H1 (cell line): ENCODE measurements at regions not wholly inside any gene's neighbourhood (a gene's known extent, or its start where the extent isn't known, plus 50 kb on each side); places are given as distances from the start of the nearest gene placed in this dataset.
"Not testable (repeated sequence)": the region's sequence is repeated elsewhere in the genome, so short reads cannot be mapped to it uniquely, and the experiment has no call there.

Experiments used
- CTCF ChIA-PET: fragments of 300-600 bp; sonication (Branson Sonifier 250); formaldehyde crosslinking; loops from one replicate; lab custom pipeline; 2021; ENCODE audit not compliant: partially characterized antibody; lab: Charles Lee
- POLR2A ChIA-PET: fragments of 300-600 bp; sonication (Branson Sonifier 250); formaldehyde crosslinking; loops from one replicate; lab custom pipeline; 2021; ENCODE audit warnings: inconsistent platforms; ENCODE audit not compliant: partially characterized antibody; lab: Charles Lee
- DNase-seq, 2 experiments: peaks; one replicate each; pipeline versions ENCODE4 v3.0.0 to v3.0.0-alpha.2; 2010 to 2022; ENCODE audit warnings: low spot score in 2 of 2, low read depth in 1 of 2, mixed read lengths in 1 of 2
- FAIRE-seq: peaks from 2 replicates; lab custom pipeline; 2011; peaks lifted over from hg19 to GRCh38; lab: Jason Lieb, UNC
- H2AFZ ChIP-seq: 2 replicates; pipeline ENCODE4 v1.8.1; 2012; ENCODE audit warnings: low read length, inconsistent platforms
- H2AK5ac ChIP-seq: 2 replicates; pipeline ENCODE4 v1.6.1; 2013; ENCODE audit warnings: low read depth, low read length
- H2BK120ac ChIP-seq: replicated peaks from 2 replicates; pipeline ENCODE3; 2013; ENCODE audit warnings: low read depth, low read length, inconsistent platforms
- H2BK12ac ChIP-seq: 2 replicates; pipeline ENCODE4 v1.6.1; 2013; ENCODE audit warnings: low read depth, low read length
- H2BK15ac ChIP-seq: 2 replicates; pipeline ENCODE4 v1.6.1; 2013; ENCODE audit warnings: low read length
- H2BK20ac ChIP-seq: 2 replicates; pipeline ENCODE4 v1.6.1; 2013; ENCODE audit warnings: low read length
- H2BK5ac ChIP-seq: 2 replicates; pipeline ENCODE4 v1.6.1; 2013; ENCODE audit warnings: low read depth, low read length
- H3K14ac ChIP-seq: 2 replicates; pipeline ENCODE4 v1.6.1; 2013; ENCODE audit warnings: inconsistent platforms; ENCODE audit not compliant: insufficient read length
- H3K18ac ChIP-seq: 2 replicates; pipeline ENCODE4 v1.6.1; 2013; ENCODE audit warnings: low read length; ENCODE audit errors: extremely low read depth
- H3K23ac ChIP-seq: 2 replicates; pipeline ENCODE4 v1.6.1; 2013; ENCODE audit warnings: inconsistent platforms; ENCODE audit not compliant: insufficient read length
- H3K23me2 ChIP-seq: 2 replicates; pipeline ENCODE4 v1.6.1; 2013; ENCODE audit warnings: low read depth, low read length
- H3K27ac ChIP-seq: 2 replicates; pipeline ENCODE4 v1.6.1; 2011; ENCODE audit warnings: low read depth, low read length, inconsistent platforms
- H3K27me3 ChIP-seq, 4 experiments: replicated peaks in 1 of 4; 1 replicate in 1 of 4; 2 replicates in 3 of 4; pipeline versions ENCODE4 v1.6.1 to v1.8.1; 2011 to 2013; ENCODE audit warnings: low read length in 3 of 4, mild to moderate bottlenecking in 3 of 4, inconsistent platforms in 2 of 4, mixed read lengths in 2 of 4, moderate library complexity in 1 of 4; ENCODE audit not compliant: control insufficient read depth in 3 of 4, insufficient read depth in 3 of 4; ENCODE audit errors: extremely low read depth in 1 of 4
- H3K36me3 ChIP-seq, 4 experiments: 2 replicates each; pipeline versions ENCODE4 v1.6.1 to v1.8.1; 2011 to 2013; ENCODE audit warnings: mild to moderate bottlenecking in 4 of 4, low read length in 3 of 4, moderate library complexity in 2 of 4, control low read depth in 1 of 4, inconsistent platforms in 1 of 4; ENCODE audit not compliant: insufficient read depth in 4 of 4, control insufficient read depth in 2 of 4
- H3K4ac ChIP-seq: replicated peaks from 2 replicates; pipeline ENCODE3; 2013; ENCODE audit warnings: low read length, low read depth, mixed read lengths, inconsistent platforms; ENCODE audit not compliant: insufficient read length
- H3K4me1 ChIP-seq, 4 experiments: replicated peaks in 1 of 4; 1 replicate in 1 of 4; 2 replicates in 3 of 4; pipeline versions ENCODE4 v1.6.1 to v1.8.1; 2011 to 2013; ENCODE audit warnings: low read length in 3 of 4, inconsistent platforms in 2 of 4, mixed read lengths in 1 of 4; ENCODE audit not compliant: insufficient read depth in 4 of 4, control insufficient read depth in 3 of 4
- H3K4me2 ChIP-seq, 2 experiments: 2 replicates each; pipeline versions ENCODE4 v1.6.1 to v1.8.1; 2011 to 2013; ENCODE audit warnings: low read depth in 2 of 2, low read length in 2 of 2, control low read depth in 1 of 2, inconsistent platforms in 1 of 2, mild to moderate bottlenecking in 1 of 2; ENCODE audit not compliant: insufficient read depth in 1 of 2
- H3K4me3 ChIP-seq, 4 experiments: fragments of 200-600, 300-600 bp in 1 of 4; sonication (generic), shearing (Covaris generic), sonication (Bioruptor Twin) in 1 of 4; 2 replicates each; pipeline versions ENCODE4 v1.5.1 to v1.8.1; 2011 to 2016; ENCODE audit warnings: low read length in 4 of 4, low read depth in 3 of 4, control low read depth in 2 of 4, inconsistent platforms in 2 of 4, mild to moderate bottlenecking in 2 of 4, mixed read lengths in 1 of 4, moderate library complexity in 1 of 4; ENCODE audit not compliant: insufficient read depth in 2 of 4; ENCODE audit errors: extremely low read depth in 1 of 4
- H3K56ac ChIP-seq: replicated peaks from 2 replicates; pipeline ENCODE3; 2013; ENCODE audit warnings: low read depth, mild to moderate bottlenecking, mixed read lengths, low read length, inconsistent platforms; ENCODE audit not compliant: insufficient read length
- H3K79me1 ChIP-seq: 2 replicates; pipeline ENCODE4 v1.6.1; 2013; ENCODE audit warnings: low read depth, low read length, control low read depth
- H3K79me2 ChIP-seq, 2 experiments: 2 replicates each; pipeline versions ENCODE4 v1.6.1 to v1.8.1; 2012 to 2013; ENCODE audit warnings: low read length in 2 of 2, mild to moderate bottlenecking in 2 of 2, inconsistent platforms in 1 of 2; ENCODE audit not compliant: insufficient read depth in 2 of 2, control insufficient read depth in 1 of 2
- H3K9ac ChIP-seq, 4 experiments: replicated peaks in 1 of 4; 1 replicate in 1 of 4; 2 replicates in 3 of 4; pipeline versions ENCODE4 v1.6.1 to v1.8.1; 2011 to 2013; ENCODE audit warnings: low read depth in 3 of 4, low read length in 3 of 4, control low read depth in 2 of 4, mild to moderate bottlenecking in 2 of 4, moderate library complexity in 2 of 4, inconsistent platforms in 1 of 4; ENCODE audit errors: extremely low read depth in 1 of 4
- H3K9me3 ChIP-seq, 2 experiments: 2 replicates each; pipeline versions ENCODE4 v1.6.1 to v1.8.1; 2012 to 2013; ENCODE audit warnings: mild to moderate bottlenecking in 2 of 2, moderate library complexity in 2 of 2, control low read depth in 1 of 2, inconsistent platforms in 1 of 2, low read depth in 1 of 2, low read length in 1 of 2, mixed read lengths in 1 of 2; ENCODE audit not compliant: insufficient read depth in 2 of 2
- H4K20me1 ChIP-seq, 2 experiments: replicated peaks in 1 of 2; 2 replicates each; pipeline versions ENCODE3 to v1.8.1; 2011 to 2013; ENCODE audit warnings: inconsistent platforms in 2 of 2, low read length in 2 of 2, mild to moderate bottlenecking in 1 of 2; ENCODE audit not compliant: insufficient read depth in 2 of 2, control insufficient read depth in 1 of 2
- H4K5ac ChIP-seq: 2 replicates; pipeline ENCODE4 v1.6.1; 2013; ENCODE audit warnings: low read length, low read depth, mixed read lengths, inconsistent platforms; ENCODE audit not compliant: insufficient read length
- H4K8ac ChIP-seq: 2 replicates; pipeline ENCODE4 v1.8.0; 2013; ENCODE audit warnings: mild to moderate bottlenecking, moderate library complexity, low read length, inconsistent platforms; ENCODE audit not compliant: insufficient read depth; ENCODE audit errors: extremely low read depth
- H4K91ac ChIP-seq: replicated peaks from 2 replicates; pipeline ENCODE3; 2013; ENCODE audit warnings: low read length, mixed read lengths, inconsistent platforms; ENCODE audit not compliant: insufficient read length
- WGBS, 2 experiments: shearing (Covaris generic) in 1 of 2; methylation state at CpG; one replicate each; pipeline versions ENCODE4 v1.1.6 to v1.1.7; 2013 to 2015; ENCODE audit warnings: low lambda C conversion rate in 2 of 2, mixed read lengths in 2 of 2, inconsistent platforms in 1 of 2, low coverage in 1 of 2, missing lambda C conversion rate in 1 of 2; ENCODE audit not compliant: insufficient replicate concordance in 2 of 2, insufficient coverage in 1 of 2, insufficient read length in 1 of 2; ENCODE audit errors: extremely low coverage in 1 of 2, missing lambda C conversion rate in 1 of 2; 5-methylcytosine and 5-hydroxymethylcytosine counted together

DNA sequence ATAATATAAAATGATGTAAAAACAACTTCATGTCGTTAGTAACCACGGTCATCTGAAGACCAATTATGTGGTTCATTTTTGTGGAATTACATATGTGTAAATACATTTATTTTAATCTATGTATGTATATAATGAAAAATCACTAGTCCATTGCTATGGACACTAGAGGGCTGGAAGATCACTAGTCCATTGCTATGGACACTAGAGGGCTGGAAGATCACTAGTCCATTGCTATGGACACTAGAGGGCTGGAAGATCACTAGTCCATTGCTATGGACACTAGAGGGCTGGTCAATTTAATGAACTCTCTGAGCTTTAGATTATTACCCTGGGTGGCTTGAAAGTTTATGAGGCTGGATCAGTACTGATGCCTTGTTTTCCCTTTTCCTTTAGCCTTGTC lies 474.5 kb downstream of the CD109 start:
- FAIRE-seq, H3K79me2 ChIP-seq, H2BK12ac ChIP-seq, H2BK20ac ChIP-seq, H3K23me2 ChIP-seq, H3K4me3 ChIP-seq, H2AK5ac ChIP-seq, H3K9me3 ChIP-seq, DNase-seq, H4K8ac ChIP-seq, H3K4ac ChIP-seq, H2BK15ac ChIP-seq, H3K4me1 ChIP-seq, H3K36me3 ChIP-seq, H3K14ac ChIP-seq, H2BK5ac ChIP-seq, H3K9ac ChIP-seq, H3K18ac ChIP-seq, H2AFZ ChIP-seq, H3K4me2 ChIP-seq, H3K56ac ChIP-seq, H3K27ac ChIP-seq, H3K23ac ChIP-seq, POLR2A ChIA-PET, H4K20me1 ChIP-seq, H2BK120ac ChIP-seq, H4K91ac ChIP-seq, H4K5ac ChIP-seq, H3K79me1 ChIP-seq, H3K27me3 ChIP-seq: not testable (repeated sequence)
- WGBS, 2 experiments: 100% methylated on average over 2 of the region's 2 CpGs; no CpG with 5 or more reads in 1 of the 2 experiments
- CTCF ChIA-PET: interaction anchor here (0.6 to 1.1 kb wide), 3 partner anchors 9 to 1622 kb away, joined by 3 read pairs; no protein-coding TSS in a partner anchor
